GM12872 (cell line): ENCODE measurements at regions not wholly inside any gene's neighbourhood (a gene's known extent, or its start where the extent isn't known, plus 50 kb on each side); places are given as distances from the start of the nearest gene placed in this dataset.

Source experiments
- TF ChIP-seq, protein P1 (sequence below): IDR thresholded peaks from 3 replicates; pipeline ENCODE4 v1.5.1; 2011; ENCODE audit warnings: low read depth, mild to moderate bottlenecking, low read length, moderate library complexity; ENCODE audit not compliant: insufficient read depth

DNA sequence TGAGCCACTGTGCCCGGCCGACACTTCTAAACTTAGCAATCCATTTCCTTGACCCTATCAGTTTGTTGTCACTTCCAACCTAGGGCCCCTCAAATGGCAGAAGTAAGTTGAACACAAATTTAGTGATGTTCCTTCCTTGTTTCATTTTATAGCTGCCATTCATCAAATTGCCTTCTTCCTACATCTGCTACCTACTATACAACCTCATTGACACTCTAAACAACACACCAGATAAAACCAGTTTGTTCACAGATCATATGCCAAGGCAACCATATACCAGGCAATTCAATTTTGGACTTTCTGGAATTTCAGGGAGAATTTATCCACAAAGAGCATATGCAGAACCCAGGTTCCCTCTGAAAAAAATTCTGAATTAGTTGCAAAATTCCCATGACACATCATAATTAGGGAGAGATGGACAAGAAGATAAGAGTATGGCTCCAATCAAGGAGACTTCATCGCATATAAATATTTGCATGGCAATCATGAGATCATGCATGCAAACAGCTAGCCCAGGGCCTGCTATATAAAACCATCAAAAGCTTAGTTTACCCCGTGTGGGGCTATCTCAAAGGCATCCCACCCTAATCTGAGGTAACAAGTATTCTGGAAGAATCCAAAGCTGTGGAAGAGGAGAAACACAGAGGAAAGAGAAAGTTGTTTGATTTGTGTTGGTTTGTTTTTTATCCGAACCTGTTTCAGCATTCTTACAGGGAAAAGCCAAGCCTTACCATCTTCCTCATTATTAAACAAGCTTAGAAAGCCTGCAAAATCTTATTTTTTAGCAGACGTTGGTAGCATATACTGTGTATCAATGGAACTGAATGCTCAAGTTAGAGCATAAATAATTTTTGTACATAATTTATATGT, 132.8 kb upstream of the TNFAIP3 start:
- TF ChIP-seq, protein P1, sequence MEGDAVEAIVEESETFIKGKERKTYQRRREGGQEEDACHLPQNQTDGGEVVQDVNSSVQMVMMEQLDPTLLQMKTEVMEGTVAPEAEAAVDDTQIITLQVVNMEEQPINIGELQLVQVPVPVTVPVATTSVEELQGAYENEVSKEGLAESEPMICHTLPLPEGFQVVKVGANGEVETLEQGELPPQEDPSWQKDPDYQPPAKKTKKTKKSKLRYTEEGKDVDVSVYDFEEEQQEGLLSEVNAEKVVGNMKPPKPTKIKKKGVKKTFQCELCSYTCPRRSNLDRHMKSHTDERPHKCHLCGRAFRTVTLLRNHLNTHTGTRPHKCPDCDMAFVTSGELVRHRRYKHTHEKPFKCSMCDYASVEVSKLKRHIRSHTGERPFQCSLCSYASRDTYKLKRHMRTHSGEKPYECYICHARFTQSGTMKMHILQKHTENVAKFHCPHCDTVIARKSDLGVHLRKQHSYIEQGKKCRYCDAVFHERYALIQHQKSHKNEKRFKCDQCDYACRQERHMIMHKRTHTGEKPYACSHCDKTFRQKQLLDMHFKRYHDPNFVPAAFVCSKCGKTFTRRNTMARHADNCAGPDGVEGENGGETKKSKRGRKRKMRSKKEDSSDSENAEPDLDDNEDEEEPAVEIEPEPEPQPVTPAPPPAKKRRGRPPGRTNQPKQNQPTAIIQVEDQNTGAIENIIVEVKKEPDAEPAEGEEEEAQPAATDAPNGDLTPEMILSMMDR: no peak

DNA sequence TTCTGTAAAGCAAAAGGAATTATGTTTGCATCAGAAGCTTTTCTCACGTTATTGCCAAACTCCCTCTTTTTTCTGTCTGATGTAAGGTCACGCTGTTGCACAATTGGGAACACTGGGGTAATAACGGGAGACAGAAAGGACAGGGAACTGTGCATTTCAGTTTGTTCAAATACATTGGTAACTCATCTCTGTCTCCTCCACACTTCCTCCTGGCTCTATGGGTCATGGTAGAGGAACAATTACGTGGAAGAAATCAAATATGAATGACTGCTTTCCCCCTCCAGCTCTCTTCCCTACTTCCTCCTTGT, 132.2 kb upstream of the TNFAIP3 start:
- TF ChIP-seq, protein P1: no peak

DNA sequence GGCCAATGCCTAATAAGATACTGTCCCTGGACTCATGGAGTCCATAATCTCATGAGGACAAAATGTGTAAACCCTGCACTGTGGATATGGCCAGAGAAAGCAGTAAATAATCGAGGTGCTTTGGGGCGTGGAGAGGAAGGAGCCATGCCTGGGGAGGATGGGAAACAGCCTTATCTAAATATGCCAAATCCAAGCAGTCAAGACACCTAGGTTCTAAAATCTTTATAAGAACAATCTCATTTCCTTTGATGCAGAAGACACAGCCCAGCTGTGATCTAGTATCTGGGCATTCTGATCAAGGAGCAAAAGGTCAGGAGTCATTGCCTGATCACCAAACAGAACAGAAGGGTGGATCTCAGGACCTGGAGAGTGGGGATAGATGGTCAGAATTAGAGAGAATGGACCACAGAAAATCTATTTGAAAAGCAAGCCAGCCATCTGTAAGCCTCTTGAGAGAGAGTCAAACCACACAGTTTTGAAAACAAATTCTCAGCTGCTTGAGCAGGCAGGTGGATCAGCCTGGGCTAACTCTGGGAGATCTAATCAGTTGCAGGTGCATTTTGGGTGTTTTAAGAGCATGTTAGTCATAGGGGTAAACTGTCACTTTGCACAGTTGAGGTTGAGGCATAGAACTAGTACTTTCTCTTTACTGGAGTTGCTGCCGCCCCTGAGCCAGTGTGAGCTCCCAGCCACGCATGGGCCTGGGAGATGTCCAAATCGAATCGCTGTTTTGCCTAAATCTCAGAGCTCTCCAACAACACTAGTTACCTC, 130.8 kb upstream of the TNFAIP3 start:
- TF ChIP-seq, protein P1: no peak

DNA sequence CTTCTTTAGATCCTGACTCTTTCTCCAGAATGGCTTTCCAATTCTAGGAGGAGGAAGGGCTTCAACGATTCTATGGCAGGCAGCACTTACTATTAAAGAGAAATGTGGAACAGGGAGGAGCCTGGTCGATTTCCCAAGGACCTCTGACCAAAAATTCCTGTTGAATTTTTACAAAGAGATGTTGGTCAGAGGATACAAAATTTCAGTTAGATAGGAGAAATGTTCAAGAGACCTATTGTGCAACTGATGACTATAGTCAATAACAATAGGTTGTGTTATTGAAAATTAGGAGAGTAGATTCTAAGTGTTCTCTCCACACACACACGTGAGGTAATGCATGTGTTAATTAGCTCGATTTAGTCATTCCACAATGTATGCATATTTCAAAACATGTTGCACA, 130.1 kb upstream of the TNFAIP3 start:
- TF ChIP-seq, protein P1: no peak

DNA sequence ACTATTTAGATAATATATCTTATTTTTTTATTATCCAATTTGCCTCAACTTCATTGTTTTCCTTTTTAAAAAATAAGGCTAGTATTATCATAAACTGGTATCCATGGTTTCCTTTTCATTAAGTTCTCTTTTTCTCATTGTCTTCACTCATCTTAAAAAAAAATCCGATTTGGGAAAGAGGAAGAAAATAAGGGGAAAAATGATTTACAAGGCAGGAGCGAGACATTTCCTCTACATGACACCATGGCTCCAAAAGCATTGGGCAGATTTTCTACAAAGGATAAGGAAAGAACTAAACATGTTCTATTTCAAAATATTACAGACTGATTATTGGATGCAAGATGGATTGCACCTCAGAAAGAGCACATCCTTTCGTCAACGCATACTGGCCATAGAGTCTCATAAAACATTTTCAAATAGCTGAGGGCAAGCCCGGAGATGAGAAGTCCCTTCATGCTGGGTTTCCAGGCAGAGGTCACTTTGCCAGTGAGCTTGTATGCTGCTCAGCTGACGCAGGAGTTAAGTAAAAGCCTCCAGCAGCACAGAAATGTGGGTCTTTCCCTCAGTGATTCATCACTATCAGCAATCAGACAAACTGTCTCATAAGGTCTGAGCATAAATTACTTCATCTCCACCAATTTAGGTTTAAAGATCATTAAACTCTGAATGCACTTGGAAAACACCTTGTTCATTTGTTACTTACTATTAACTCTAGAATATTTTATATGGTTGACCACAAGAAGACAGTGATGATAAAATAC, 129.0 kb upstream of the TNFAIP3 start:
- TF ChIP-seq, protein P1: no peak

DNA sequence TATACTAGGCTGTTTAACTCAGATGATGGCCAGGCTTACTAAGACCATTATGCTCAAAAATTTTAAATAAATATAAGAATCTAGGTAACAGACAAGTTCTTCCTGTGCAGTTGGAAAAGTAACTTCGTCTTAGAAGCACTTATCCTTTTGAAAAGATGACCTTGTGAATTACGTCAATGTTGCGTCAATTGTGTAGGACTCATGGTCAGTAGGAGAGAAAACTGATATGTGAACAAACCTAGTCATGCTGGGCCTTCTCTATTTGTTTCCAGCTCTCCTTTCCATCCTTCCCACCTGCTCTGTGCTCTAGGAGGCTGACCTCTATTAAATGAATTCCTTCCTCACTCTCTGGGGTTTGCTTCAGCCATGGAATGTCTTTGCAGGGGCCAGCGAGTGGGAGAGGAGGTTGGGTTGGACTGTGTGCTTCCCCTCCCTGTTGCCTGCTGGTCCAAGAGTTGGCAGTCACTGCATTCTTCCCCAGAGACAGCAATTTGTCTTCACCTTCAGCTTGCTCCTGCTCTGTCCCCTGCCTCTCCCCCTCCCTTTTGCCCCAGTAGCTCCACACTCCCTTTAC, 128.0 kb upstream of the TNFAIP3 start:
- TF ChIP-seq, protein P1: no peak

DNA sequence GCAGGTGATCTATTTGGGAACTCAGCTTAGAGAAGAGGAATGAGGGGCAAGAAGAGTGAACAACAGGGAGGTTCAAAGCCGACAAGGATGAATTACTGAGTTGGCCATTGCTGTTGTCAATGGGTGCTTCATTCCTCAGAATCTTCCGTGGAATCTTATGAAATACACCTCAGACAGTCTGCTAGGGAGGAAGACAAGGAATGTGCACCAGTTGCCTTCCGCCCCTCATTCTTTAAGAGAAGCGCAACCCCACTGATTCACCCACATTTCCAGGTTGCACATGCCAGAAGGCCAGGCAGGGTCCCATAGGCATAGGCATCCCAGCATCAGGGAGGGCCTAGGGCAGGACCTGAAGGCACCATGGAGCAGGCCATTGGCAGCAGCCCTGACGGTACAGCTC, 127.5 kb upstream of the TNFAIP3 start:
- TF ChIP-seq, protein P1: no peak
